H9 (cell line): ENCODE measurements at regions not wholly inside any gene's neighbourhood (a gene's known extent, or its start where the extent isn't known, plus 50 kb on each side); places are given as distances from the start of the nearest gene placed in this dataset.

Experiments used
- DNase-seq: peaks from one replicate; pipeline ENCODE4 v3.0.0-alpha.2; 2017
- H2AFZ ChIP-seq: one replicate; pipeline ENCODE4 v1.6.1; 2013; ENCODE audit warnings: mild to moderate bottlenecking, low read length, control low read depth, moderate library complexity
- H2AK5ac ChIP-seq: 2 replicates; pipeline ENCODE4 v1.6.1; 2013; ENCODE audit warnings: low read length, control low read depth, mixed read lengths; ENCODE audit not compliant: insufficient read length
- H2BK120ac ChIP-seq: one replicate; pipeline ENCODE4 v1.6.1; 2013; ENCODE audit warnings: low read depth, mild to moderate bottlenecking, low read length, control low read depth, inconsistent platforms; ENCODE audit not compliant: poor library complexity, severe bottlenecking
- H2BK12ac ChIP-seq: 2 replicates; pipeline ENCODE4 v1.6.1; 2013; ENCODE audit warnings: low read length, control low read depth, mixed read lengths, low read depth; ENCODE audit not compliant: insufficient read length
- H2BK15ac ChIP-seq: 2 replicates; pipeline ENCODE4 v1.6.1; 2013; ENCODE audit warnings: low read depth, low read length, control low read depth
- H2BK20ac ChIP-seq: one replicate; pipeline ENCODE4 v1.6.1; 2013; ENCODE audit warnings: low read depth, mild to moderate bottlenecking, low read length, control low read depth, inconsistent platforms; ENCODE audit not compliant: poor library complexity, severe bottlenecking
- H2BK5ac ChIP-seq: 2 replicates; pipeline ENCODE4 v1.6.1; 2013; ENCODE audit warnings: low read length, control low read depth, mixed read lengths; ENCODE audit not compliant: insufficient read length
- H3K14ac ChIP-seq: 2 replicates; pipeline ENCODE4 v1.6.1; 2013; ENCODE audit warnings: low read length, control low read depth; ENCODE audit not compliant: insufficient read depth
- H3K18ac ChIP-seq: 2 replicates; pipeline ENCODE4 v1.6.1; 2013; ENCODE audit warnings: low read depth, mild to moderate bottlenecking, mixed read lengths, low read length, control low read depth; ENCODE audit not compliant: insufficient read length
- H3K23ac ChIP-seq: 2 replicates; pipeline ENCODE4 v1.6.1; 2013; ENCODE audit warnings: low read length, control low read depth, mixed read lengths, low read depth; ENCODE audit not compliant: insufficient read length
- H3K23me2 ChIP-seq: 2 replicates; pipeline ENCODE4 v1.6.1; 2013; ENCODE audit warnings: low read depth, mild to moderate bottlenecking, mixed read lengths, low read length, control low read depth; ENCODE audit not compliant: insufficient read length, poor library complexity, severe bottlenecking
- H3K27ac ChIP-seq: 2 replicates; pipeline ENCODE4 v1.5.1; 2013; ENCODE audit warnings: low read length, control low read depth, mixed read lengths, low read depth; ENCODE audit not compliant: insufficient read length
- H3K27me3 ChIP-seq: 2 replicates; pipeline ENCODE4 v1.6.1; 2013; ENCODE audit warnings: low read length, control low read depth, inconsistent platforms; ENCODE audit not compliant: insufficient read depth
- H3K4ac ChIP-seq: 2 replicates; pipeline ENCODE4 v1.6.1; 2013; ENCODE audit warnings: low read depth, mild to moderate bottlenecking, control low read depth, inconsistent platforms, low read length, moderate library complexity
- H3K4me1 ChIP-seq: 2 replicates; pipeline ENCODE4 v1.6.1; 2013; ENCODE audit warnings: low read length, control low read depth, inconsistent platforms; ENCODE audit not compliant: insufficient read depth
- H3K4me2 ChIP-seq: 2 replicates; pipeline ENCODE4 v1.6.1; 2013; ENCODE audit warnings: low read length, control low read depth, mixed read lengths; ENCODE audit not compliant: insufficient read length, insufficient read depth
- H3K56ac ChIP-seq: 2 replicates; pipeline ENCODE4 v1.6.1; 2013; ENCODE audit warnings: low read depth, mild to moderate bottlenecking, mixed read lengths, low read length, control low read depth; ENCODE audit not compliant: insufficient read length
- H3K79me1 ChIP-seq: 2 replicates; pipeline ENCODE4 v1.6.1; 2013; ENCODE audit warnings: low read depth, mild to moderate bottlenecking, moderate library complexity, low read length, control low read depth, inconsistent platforms; ENCODE audit not compliant: insufficient read depth, poor library complexity, severe bottlenecking
- H3K79me2 ChIP-seq: 2 replicates; pipeline ENCODE4 v1.6.1; 2013; ENCODE audit warnings: low read length, control low read depth, inconsistent platforms; ENCODE audit not compliant: insufficient read depth
- H3K9ac ChIP-seq: 2 replicates; pipeline ENCODE4 v1.6.1; 2013; ENCODE audit warnings: low read length, control low read depth, mixed read lengths; ENCODE audit not compliant: insufficient read length; ENCODE audit errors: extremely low read depth
- H3K9me3 ChIP-seq: one replicate; pipeline ENCODE4 v1.6.1; 2013; ENCODE audit warnings: low read depth, low read length, inconsistent platforms; ENCODE audit not compliant: control insufficient read depth
- H3T11ph ChIP-seq: one replicate; pipeline ENCODE4 v1.6.1; 2013; ENCODE audit warnings: mild to moderate bottlenecking, low read length, control low read depth, inconsistent platforms
- H4K20me1 ChIP-seq: one replicate; pipeline ENCODE4 v1.6.1; 2013; ENCODE audit not compliant: control insufficient read depth, insufficient read length, insufficient read depth
- H4K5ac ChIP-seq: 2 replicates; pipeline ENCODE4 v1.6.1; 2013; ENCODE audit warnings: low read depth, mild to moderate bottlenecking, mixed read lengths, low read length, control low read depth; ENCODE audit not compliant: insufficient read length
- H4K8ac ChIP-seq: replicated peaks from 2 replicates; pipeline ENCODE4 v1.6.1; 2013; ENCODE audit warnings: low read length, control low read depth, mixed read lengths, low read depth; ENCODE audit not compliant: insufficient read length
- H4K91ac ChIP-seq: 2 replicates; pipeline ENCODE4 v1.6.1; 2013; ENCODE audit warnings: low read depth, mild to moderate bottlenecking, moderate library complexity, mixed read lengths, low read length, control low read depth; ENCODE audit not compliant: insufficient read length
- H3K27ac Mint-ChIP-seq, 3 experiments: 2 replicates in 2 of 3; 3 replicates in 1 of 3; pipeline ENCODE4 v1.8.0; 2020 to 2021; ENCODE audit warnings: mixed read lengths in 3 of 3, mild to moderate bottlenecking in 1 of 3, moderate library complexity in 1 of 3
- H3K27me3 Mint-ChIP-seq: 2 replicates; pipeline ENCODE4 v1.8.0; 2021; ENCODE audit warnings: low read depth, mild to moderate bottlenecking, moderate library complexity, mixed read lengths
- H3K36me3 Mint-ChIP-seq, 3 experiments: 2 replicates in 2 of 3; 3 replicates in 1 of 3; pipeline ENCODE4 v1.8.0; 2020 to 2021; ENCODE audit warnings: low read depth in 3 of 3, mixed read lengths in 3 of 3; ENCODE audit not compliant: insufficient read depth in 1 of 3
- H3K4me1 Mint-ChIP-seq, 2 experiments: 2 replicates each; pipeline ENCODE4 v1.8.0; 2020; ENCODE audit warnings: mixed read lengths in 2 of 2
- H3K4me3 Mint-ChIP-seq, 2 experiments: 2 replicates in 1 of 2; 3 replicates in 1 of 2; pipeline ENCODE4 v1.8.0; 2020 to 2021; ENCODE audit warnings: mild to moderate bottlenecking in 2 of 2, mixed read lengths in 2 of 2, moderate library complexity in 1 of 2
- H3K9me3 Mint-ChIP-seq, 2 experiments: 2 replicates in 1 of 2; 3 replicates in 1 of 2; pipeline ENCODE4 v1.8.0; 2020; ENCODE audit warnings: mild to moderate bottlenecking in 2 of 2, mixed read lengths in 2 of 2, moderate library complexity in 1 of 2
- CTCF ChIP-seq: fragments of 200-600 bp; sonication (generic); conservative IDR thresholded peaks from 3 replicates; pipeline ENCODE4 v1.8.0; 2021; ENCODE audit warnings: antibody characterized with exemption, mild to moderate bottlenecking
- WGBS: extraction: QIAGEN DNeasy Blood & Tissue Kit; methylation state at CpG from one replicate; pipeline ENCODE4 v1.1.7; 2013; ENCODE audit warnings: missing lambda C conversion rate, low lambda C conversion rate, mixed read lengths; ENCODE audit not compliant: insufficient read length; ENCODE audit errors: extremely low coverage; 5-methylcytosine and 5-hydroxymethylcytosine counted together

GRCh38 chr12:85461127-85461526 lies 181.1 kb downstream of the ALX1 start:
- Histone ChIP-seq H3K18ac (no peak overlapping the region), H3K56ac (no peak overlapping the region), H3K9me3 (no peaks in the 10 kb centered on the region), H3K27ac (no peak overlapping the region), H2AFZ (no peak overlapping the region), H2BK20ac (no peak overlapping the region), H2BK120ac (no peak overlapping the region), H3K9ac (no peak overlapping the region), H3K4me2 (no peak overlapping the region), H4K91ac (no peak overlapping the region), H2BK5ac (no peak overlapping the region), H3K79me2 (no peaks in the 10 kb centered on the region), H3K79me1 (no peaks in the 10 kb centered on the region), H3T11ph (no peak overlapping the region), H2BK15ac (no peak overlapping the region), H3K4ac (no peak overlapping the region), H4K20me1 (no peaks in the 10 kb centered on the region), H2BK12ac (no peak overlapping the region), H3K23ac (no peak overlapping the region), H4K8ac (no peak overlapping the region), H4K5ac (no peak overlapping the region), H3K27me3 (no peaks in the 10 kb centered on the region), H3K4me1 (no peaks in the 10 kb centered on the region; the same call in 1 of the 2 replicates), H2AK5ac (no peak overlapping the region), H3K14ac (no peak overlapping the region), H3K23me2 (no peaks in the 10 kb centered on the region)
- H3K4me1 Mint-ChIP-seq, result no peaks in the 10 kb centered on the region
- no peak overlapping the region for H3K4me3 Mint-ChIP-seq
- no peak for TF ChIP-seq CTCF
- no CpG with 5 or more reads among the region's 4 CpGs for WGBS
- DNase-seq, result no peak
- no peak overlapping the region; a peak in 1 of 7 replicates for H3K27ac Mint-ChIP-seq
- H3K9me3 Mint-ChIP-seq, result peaks cover 0 to 2% of the 10 kb centered on the region in 2 experiments; a peak in 2 of 5 replicates
- no peaks in the 10 kb centered on the region; a peak in 1 of 7 replicates for H3K36me3 Mint-ChIP-seq
- no peaks in the 10 kb centered on the region for H3K27me3 Mint-ChIP-seq
